Neural crest cell (in vitro differentiated cells): ENCODE measurements at regions not wholly inside any gene's neighbourhood (a gene's known extent, or its start where the extent isn't known, plus 50 kb on each side); places are given as distances from the start of the nearest gene placed in this dataset.

Experiments used
- DNase-seq: peaks from one replicate; pipeline ENCODE4 v3.0.0; 2021; ENCODE audit warnings: low read depth, mixed read lengths, low spot score
- H3K27ac Mint-ChIP-seq: one replicate; pipeline ENCODE4 v1.8.0; 2021; ENCODE audit warnings: mild to moderate bottlenecking, mixed read lengths; ENCODE audit not compliant: unreplicated experiment
- H3K27me3 Mint-ChIP-seq: 2 replicates; pipeline ENCODE4 v1.8.0; 2021; ENCODE audit warnings: low read depth, mild to moderate bottlenecking, mixed read lengths
- H3K36me3 Mint-ChIP-seq: 2 replicates; pipeline ENCODE4 v1.8.0; 2021; ENCODE audit warnings: low read depth, mild to moderate bottlenecking, mixed read lengths
- H3K4me1 Mint-ChIP-seq: 2 replicates; pipeline ENCODE4 v1.8.0; 2021; ENCODE audit warnings: mixed read lengths
- H3K4me3 Mint-ChIP-seq: one replicate; pipeline ENCODE4 v1.8.0; 2021; ENCODE audit warnings: mild to moderate bottlenecking, mixed read lengths
- H3K9me3 Mint-ChIP-seq: 2 replicates; pipeline ENCODE4 v1.8.0; 2021; ENCODE audit warnings: mixed read lengths
- TF ChIP-seq, protein P1 (sequence below): fragments of 200-600 bp; sonication (generic); conservative IDR thresholded peaks from 2 replicates; pipeline ENCODE4 v1.5.0; 2021; ENCODE audit warnings: antibody characterized with exemption, mild to moderate bottlenecking

DNA sequence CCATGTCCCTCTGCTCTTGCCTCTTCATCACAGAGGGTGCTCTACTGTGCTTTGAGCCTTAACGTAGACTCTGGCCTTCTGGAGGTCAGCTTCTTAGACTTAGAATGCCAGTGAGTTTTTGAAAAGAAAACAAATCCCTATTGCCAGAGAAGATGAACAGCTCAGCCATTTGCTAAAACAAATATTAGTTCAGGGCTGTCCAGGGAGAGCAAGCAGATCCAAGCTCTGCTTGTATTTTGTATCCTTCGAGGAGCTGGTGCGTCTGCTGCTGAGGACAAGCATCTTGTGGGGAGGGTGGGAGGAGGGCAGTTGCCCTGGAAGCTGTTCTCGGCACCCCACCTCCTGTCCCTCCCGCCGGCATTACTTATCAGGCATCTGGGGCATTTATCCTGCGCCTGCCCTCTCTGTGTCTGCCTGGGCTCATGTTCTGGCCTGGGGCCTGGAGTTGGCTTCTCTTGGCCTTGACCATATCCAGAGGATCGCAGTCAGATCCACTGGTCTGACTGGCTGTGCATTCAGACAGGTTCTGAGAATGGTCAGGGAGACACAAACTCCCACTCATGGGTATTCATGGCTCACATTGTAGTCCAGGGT, 173.1 kb upstream of the NLRP1 start:
- Mint-ChIP-seq H3K27ac (no peak overlapping the region), H3K4me1 (no peaks in the 10 kb centered on the region), H3K4me3 (no peak overlapping the region), H3K9me3 (no peaks in the 10 kb centered on the region), H3K36me3 (no peaks in the 10 kb centered on the region), H3K27me3 (peaks cover 33% of the 10 kb centered on the region)
- TF ChIP-seq, protein P1, sequence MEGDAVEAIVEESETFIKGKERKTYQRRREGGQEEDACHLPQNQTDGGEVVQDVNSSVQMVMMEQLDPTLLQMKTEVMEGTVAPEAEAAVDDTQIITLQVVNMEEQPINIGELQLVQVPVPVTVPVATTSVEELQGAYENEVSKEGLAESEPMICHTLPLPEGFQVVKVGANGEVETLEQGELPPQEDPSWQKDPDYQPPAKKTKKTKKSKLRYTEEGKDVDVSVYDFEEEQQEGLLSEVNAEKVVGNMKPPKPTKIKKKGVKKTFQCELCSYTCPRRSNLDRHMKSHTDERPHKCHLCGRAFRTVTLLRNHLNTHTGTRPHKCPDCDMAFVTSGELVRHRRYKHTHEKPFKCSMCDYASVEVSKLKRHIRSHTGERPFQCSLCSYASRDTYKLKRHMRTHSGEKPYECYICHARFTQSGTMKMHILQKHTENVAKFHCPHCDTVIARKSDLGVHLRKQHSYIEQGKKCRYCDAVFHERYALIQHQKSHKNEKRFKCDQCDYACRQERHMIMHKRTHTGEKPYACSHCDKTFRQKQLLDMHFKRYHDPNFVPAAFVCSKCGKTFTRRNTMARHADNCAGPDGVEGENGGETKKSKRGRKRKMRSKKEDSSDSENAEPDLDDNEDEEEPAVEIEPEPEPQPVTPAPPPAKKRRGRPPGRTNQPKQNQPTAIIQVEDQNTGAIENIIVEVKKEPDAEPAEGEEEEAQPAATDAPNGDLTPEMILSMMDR, result no peak
- DNase-seq, result no peak

DNA sequence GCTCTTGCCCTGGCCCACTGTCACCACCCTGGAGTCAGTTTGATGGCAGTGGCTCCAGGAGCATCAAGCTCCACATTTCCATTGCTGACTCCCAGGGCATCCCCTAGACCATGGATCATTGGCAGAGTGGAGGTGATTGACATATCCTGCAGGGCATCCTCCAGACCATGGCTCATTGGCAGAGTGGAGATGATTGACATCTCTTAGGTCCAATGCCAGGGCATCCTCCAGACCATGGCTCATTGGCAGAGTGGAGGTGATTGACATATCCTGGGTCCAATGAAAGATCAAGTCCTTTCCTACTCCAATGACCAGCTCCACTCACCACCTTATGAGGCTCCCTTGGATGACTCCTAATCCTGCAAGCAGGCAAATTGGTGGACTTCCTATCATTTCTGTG, 174.3 kb upstream of the NLRP1 start:
- DNase-seq, result no peak

DNA sequence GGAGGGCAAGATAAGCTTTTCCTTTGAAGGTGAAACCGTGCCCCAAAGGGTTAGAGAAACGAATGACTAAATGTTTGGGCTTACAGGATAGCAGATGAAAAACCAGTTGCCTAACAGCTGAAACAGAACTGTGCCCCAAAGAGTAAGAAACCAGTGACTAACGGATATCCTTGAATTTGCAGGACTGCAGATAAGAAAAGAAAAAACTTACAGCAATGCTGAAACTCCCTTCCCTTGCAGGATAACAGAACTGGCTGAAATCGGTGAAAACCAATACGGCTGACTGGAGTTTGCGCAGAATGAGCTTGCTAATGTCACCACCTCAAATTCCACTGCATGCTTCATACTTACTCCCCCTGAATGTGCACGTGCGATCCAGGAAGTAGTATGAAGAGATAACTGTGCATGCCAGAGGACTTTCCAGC, 175.2 kb upstream of the NLRP1 start:
- TF ChIP-seq, protein P1, result no peak
- Mint-ChIP-seq H3K4me3 (no peak overlapping the region), H3K9me3 (no peaks in the 10 kb centered on the region), H3K4me1 (peaks cover 11% of the 10 kb centered on the region), H3K36me3 (no peaks in the 10 kb centered on the region), H3K27ac (no peak overlapping the region), H3K27me3 (peaks cover 40% of the 10 kb centered on the region)
- no peak for DNase-seq

More for the DNA sequence above, 174.3 kb upstream of the NLRP1 start:
- Mint-ChIP-seq H3K27ac (no peak overlapping the region), H3K4me3 (no peak overlapping the region), H3K9me3 (no peaks in the 10 kb centered on the region), H3K27me3 (peaks cover 39% of the 10 kb centered on the region), H3K4me1 (peaks cover 5% of the 10 kb centered on the region), H3K36me3 (no peaks in the 10 kb centered on the region)
- TF ChIP-seq, protein P1, result no peak

DNA sequence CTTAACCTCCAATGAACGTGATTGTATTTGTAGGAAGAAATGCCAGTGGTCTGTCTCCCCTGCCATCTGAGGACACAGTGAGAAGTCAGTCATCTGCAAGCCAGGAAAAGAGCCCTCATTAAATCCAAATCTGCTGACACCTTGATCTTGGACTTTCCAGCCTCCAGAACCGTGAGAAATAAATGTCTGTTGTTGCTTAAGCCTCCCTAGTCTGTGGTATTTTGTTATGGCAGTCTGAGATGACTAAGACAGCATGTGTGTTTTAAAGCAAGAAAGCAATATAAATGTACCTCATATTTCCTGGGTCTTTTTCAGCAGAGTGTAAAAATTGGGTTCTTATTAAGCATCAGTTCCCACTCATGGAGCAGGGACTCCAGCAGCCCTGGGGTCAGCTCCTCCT, 177.9 kb upstream of the NLRP1 start:
- TF ChIP-seq, protein P1, result no peak
- DNase-seq, result no peak
- Mint-ChIP-seq H3K27ac (no peak overlapping the region), H3K4me3 (no peak overlapping the region), H3K27me3 (peaks cover 48% of the 10 kb centered on the region), H3K36me3 (no peaks in the 10 kb centered on the region), H3K4me1 (peaks cover 11% of the 10 kb centered on the region), H3K9me3 (no peaks in the 10 kb centered on the region)

DNA sequence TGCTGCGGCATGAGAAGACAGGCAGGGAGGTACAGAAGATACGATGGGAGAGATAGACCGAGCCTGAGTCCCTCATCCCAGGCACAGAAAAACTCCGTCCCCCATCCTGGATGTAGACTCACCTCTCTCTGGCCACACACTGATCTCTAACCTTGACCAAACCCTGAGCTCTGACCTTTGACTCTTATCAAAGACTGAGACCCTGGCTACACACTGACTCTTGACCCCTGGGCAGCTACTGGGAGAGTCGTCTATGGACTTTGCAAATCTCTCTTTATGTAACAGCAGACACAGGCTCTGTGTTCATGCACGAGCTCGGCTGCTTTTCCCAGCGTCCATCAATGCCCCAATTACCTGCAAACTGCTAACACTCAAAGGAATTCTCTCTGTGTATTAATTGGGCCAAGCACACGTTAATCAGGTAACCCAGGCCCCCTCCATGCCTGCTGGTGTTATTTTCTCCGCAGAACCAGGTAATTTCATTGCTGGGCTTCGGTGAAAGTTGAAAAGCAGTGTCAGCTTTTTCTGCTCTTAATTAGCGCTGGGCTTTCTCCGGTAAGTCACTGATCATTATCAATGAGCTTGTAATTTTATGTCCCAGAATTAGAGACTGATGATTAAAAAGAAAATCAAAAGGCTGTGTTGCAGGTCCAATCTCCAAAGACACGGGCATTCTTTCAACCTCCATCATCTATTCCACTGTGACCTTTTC, 179.4 kb upstream of the NLRP1 start:
- Mint-ChIP-seq H3K27ac (no peak overlapping the region), H3K36me3 (no peaks in the 10 kb centered on the region), H3K9me3 (no peaks in the 10 kb centered on the region), H3K4me3 (no peak overlapping the region), H3K27me3 (peaks cover 56% of the 10 kb centered on the region), H3K4me1 (peaks cover 11% of the 10 kb centered on the region)
- no peak for DNase-seq
- TF ChIP-seq, protein P1, result no peak
